Chondrocyte (in vitro differentiated cells): ENCODE measurements at regions not wholly inside any gene's neighbourhood (a gene's known extent, or its start where the extent isn't known, plus 50 kb on each side); places are given as distances from the start of the nearest gene placed in this dataset.
"Not testable (repeated sequence)": the region's sequence is repeated elsewhere in the genome, so short reads cannot be mapped to it uniquely, and the experiment has no call there.

Experiments
- DNase-seq: peaks from one replicate; pipeline ENCODE4 v3.0.0; 2021; ENCODE audit warnings: mixed read lengths, low spot score
- H3K27ac Mint-ChIP-seq: one replicate; pipeline ENCODE4 v1.8.0; 2021; ENCODE audit warnings: mild to moderate bottlenecking, moderate library complexity, mixed read lengths; ENCODE audit not compliant: unreplicated experiment
- H3K27me3 Mint-ChIP-seq: 2 replicates; pipeline ENCODE4 v1.8.0; 2021; ENCODE audit warnings: low read depth, mixed read lengths
- H3K36me3 Mint-ChIP-seq: 2 replicates; pipeline ENCODE4 v1.8.0; 2021; ENCODE audit warnings: low read depth, mixed read lengths
- H3K4me1 Mint-ChIP-seq: 2 replicates; pipeline ENCODE4 v1.8.0; 2021; ENCODE audit warnings: low read depth, mild to moderate bottlenecking, mixed read lengths
- H3K4me3 Mint-ChIP-seq: one replicate; pipeline ENCODE4 v1.8.0; 2021; ENCODE audit warnings: mild to moderate bottlenecking, moderate library complexity, mixed read lengths; ENCODE audit not compliant: unreplicated experiment
- H3K9me3 Mint-ChIP-seq: 2 replicates; pipeline ENCODE4 v1.8.0; 2021; ENCODE audit warnings: low read depth, mixed read lengths
- CTCF ChIP-seq: fragments of 200-600 bp; sonication (generic); IDR thresholded peaks from 2 replicates; pipeline ENCODE4 v1.5.0; 2021; ENCODE audit warnings: antibody characterized with exemption, mild to moderate bottlenecking, moderate library complexity

- no peak for TF ChIP-seq CTCF
- Mint-ChIP-seq H3K4me1 (peaks cover 4% of the 10 kb centered on the region), H3K4me3 (no peak overlapping the region), H3K27ac (no peak overlapping the region), H3K27me3 (no peaks in the 10 kb centered on the region), H3K9me3 (no peaks in the 10 kb centered on the region), H3K36me3 (no peaks in the 10 kb centered on the region)
- DNase-seq = no peak
Measured at GRCh38 chr5:103391659-103392058, 133.1 kb downstream of the MACIR start.

GRCh38 chr5:103389846-103390245 is 131.3 kb downstream of the MACIR start:
- no peak for DNase-seq
- Mint-ChIP-seq H3K27ac (no peak overlapping the region), H3K4me3 (no peak overlapping the region), H3K27me3 (no peaks in the 10 kb centered on the region), H3K9me3 (peaks cover under 1% of the 10 kb centered on the region), H3K4me1 (peaks cover 4% of the 10 kb centered on the region), H3K36me3 (peaks cover under 1% of the 10 kb centered on the region)
- TF ChIP-seq CTCF = no peak

- H3K36me3 Mint-ChIP-seq = peaks cover 4% of the 10 kb centered on the region
- H3K4me3 Mint-ChIP-seq = no peak overlapping the region
- H3K9me3 Mint-ChIP-seq = peaks cover 6% of the 10 kb centered on the region
- no peaks in the 10 kb centered on the region for H3K27me3 Mint-ChIP-seq
- peaks cover 4% of the 10 kb centered on the region for H3K4me1 Mint-ChIP-seq
- no peak for DNase-seq
- no peak overlapping the region for H3K27ac Mint-ChIP-seq
- no peak for TF ChIP-seq CTCF
Measured at GRCh38 chr5:103389357-103389756, 130.8 kb downstream of the MACIR start.

- no peaks in the 10 kb centered on the region for H3K4me1 Mint-ChIP-seq
- H3K9me3 Mint-ChIP-seq = peaks cover 22% of the 10 kb centered on the region
- no peaks in the 10 kb centered on the region for H3K27me3 Mint-ChIP-seq
- no peak for DNase-seq
- H3K36me3 Mint-ChIP-seq = peaks cover 13% of the 10 kb centered on the region
- no peak for TF ChIP-seq CTCF
- no peak overlapping the region for H3K27ac Mint-ChIP-seq
- no peak overlapping the region for H3K4me3 Mint-ChIP-seq
Measured at GRCh38 chr5:103385722-103386121, 127.2 kb downstream of the MACIR start.

GRCh38 chr5:103377638-103378037 is 119.1 kb downstream of the MACIR start:
- peaks cover 33% of the 10 kb centered on the region for H3K4me1 Mint-ChIP-seq
- not testable (repeated sequence) for H3K27ac Mint-ChIP-seq, H3K36me3 Mint-ChIP-seq, H3K9me3 Mint-ChIP-seq, H3K27me3 Mint-ChIP-seq, H3K4me3 Mint-ChIP-seq, DNase-seq

- no peak overlapping the region for H3K27ac Mint-ChIP-seq
- no peak for TF ChIP-seq CTCF
- peaks cover 40% of the 10 kb centered on the region for H3K4me1 Mint-ChIP-seq
- no peak overlapping the region for H3K4me3 Mint-ChIP-seq
- H3K36me3 Mint-ChIP-seq = peaks cover 3% of the 10 kb centered on the region
- no peak for DNase-seq
- H3K9me3 Mint-ChIP-seq = peaks cover 4% of the 10 kb centered on the region
- H3K27me3 Mint-ChIP-seq = no peaks in the 10 kb centered on the region
Measured at GRCh38 chr5:103375863-103376591, 117.5 kb downstream of the MACIR start.
